ENCODE measurements at regions not wholly inside any gene's neighbourhood (a gene's known extent, or its start where the extent isn't known, plus 50 kb on each side); places are given as distances from the start of the nearest gene placed in this dataset.

DNA sequence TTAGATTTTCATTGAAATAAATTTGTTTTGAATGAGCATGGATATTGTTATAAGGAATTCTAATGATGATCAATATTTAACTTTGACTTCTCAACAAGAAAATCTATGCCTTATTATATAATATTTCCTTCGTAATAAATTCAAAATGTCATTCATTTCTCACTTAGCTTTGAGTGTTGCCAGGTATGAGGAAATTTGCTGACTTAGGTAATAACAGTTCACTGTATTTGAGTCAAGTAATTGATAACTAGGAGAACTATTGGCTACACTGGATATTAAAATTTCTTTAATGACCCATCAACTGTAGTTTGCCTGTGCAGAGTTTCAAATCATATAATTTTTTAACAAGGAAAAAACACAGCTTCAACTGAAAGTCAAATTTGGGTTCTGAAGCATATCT lies 746.6 kb downstream of the SLITRK5 start:
- H3K4me3 ChIP-seq = no peak overlapping the region
- TF ChIP-seq, protein P1, sequence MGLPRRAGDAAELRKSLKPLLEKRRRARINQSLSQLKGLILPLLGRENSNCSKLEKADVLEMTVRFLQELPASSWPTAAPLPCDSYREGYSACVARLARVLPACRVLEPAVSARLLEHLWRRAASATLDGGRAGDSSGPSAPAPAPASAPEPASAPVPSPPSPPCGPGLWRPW (IDR thresholded peaks at IDR 0.05) = no peak
- peak; percentile 51 for TF ChIP-seq MAFK (IDR thresholded peaks at IDR 0.05; ENCODE audit: partially characterized antibody)
- H3K4me1 ChIP-seq = no peaks in the 10 kb centered on the region
- CTCF ChIA-PET = no interaction called here
- FAIRE-seq (no peak), ATAC-seq (no peak), DNase-seq (ENCODE audit: low read depth in 1 of 2, low spot score in 1 of 2) (no peak)
- no peaks in the 10 kb centered on the region for H3K9me3 ChIP-seq
- no peak overlapping the region for H3K4me2 ChIP-seq
- H3K27ac ChIP-seq = no peak overlapping the region
- POLR2A ChIA-PET = no interaction called here
- WGBS (ENCODE audit: missing lambda C conversion rate) = 41% methylated on average over 1 of the region's 1 CpG

DNA sequence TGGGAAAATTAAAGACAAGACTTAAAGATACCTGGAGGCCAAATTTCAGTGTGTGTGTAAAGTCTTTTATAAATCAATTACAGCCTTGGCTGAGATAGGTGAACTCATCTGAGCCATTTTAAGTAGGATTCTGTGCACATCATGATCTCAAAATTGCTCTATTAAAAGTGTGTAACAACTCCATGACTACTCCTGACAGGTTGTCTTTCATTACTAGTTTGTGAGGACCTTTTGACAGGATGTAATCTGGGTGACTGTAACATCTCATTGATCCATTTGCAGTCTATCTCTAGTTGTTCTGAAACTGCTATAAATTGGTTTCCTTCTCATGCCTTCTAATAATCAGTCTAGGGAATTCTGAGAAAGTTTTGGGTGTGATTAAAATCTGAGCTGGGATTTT lies 753.3 kb downstream of the SLITRK5 start:
- FAIRE-seq = no peak
- ChIA-PET POLR2A (no interaction called here), CTCF (no interaction called here)
- Histone ChIP-seq H3K4me2 (no peak overlapping the region), H3K4me3 (no peak overlapping the region), H3K27ac (no peak overlapping the region), H3K9me3 (no peaks in the 10 kb centered on the region), H3K4me1 (no peaks in the 10 kb centered on the region)
- DNase-seq (ENCODE audit: low read depth in 1 of 2, low spot score in 1 of 2) = no peak
- ATAC-seq = no peak
- TF ChIP-seq, protein P2, sequence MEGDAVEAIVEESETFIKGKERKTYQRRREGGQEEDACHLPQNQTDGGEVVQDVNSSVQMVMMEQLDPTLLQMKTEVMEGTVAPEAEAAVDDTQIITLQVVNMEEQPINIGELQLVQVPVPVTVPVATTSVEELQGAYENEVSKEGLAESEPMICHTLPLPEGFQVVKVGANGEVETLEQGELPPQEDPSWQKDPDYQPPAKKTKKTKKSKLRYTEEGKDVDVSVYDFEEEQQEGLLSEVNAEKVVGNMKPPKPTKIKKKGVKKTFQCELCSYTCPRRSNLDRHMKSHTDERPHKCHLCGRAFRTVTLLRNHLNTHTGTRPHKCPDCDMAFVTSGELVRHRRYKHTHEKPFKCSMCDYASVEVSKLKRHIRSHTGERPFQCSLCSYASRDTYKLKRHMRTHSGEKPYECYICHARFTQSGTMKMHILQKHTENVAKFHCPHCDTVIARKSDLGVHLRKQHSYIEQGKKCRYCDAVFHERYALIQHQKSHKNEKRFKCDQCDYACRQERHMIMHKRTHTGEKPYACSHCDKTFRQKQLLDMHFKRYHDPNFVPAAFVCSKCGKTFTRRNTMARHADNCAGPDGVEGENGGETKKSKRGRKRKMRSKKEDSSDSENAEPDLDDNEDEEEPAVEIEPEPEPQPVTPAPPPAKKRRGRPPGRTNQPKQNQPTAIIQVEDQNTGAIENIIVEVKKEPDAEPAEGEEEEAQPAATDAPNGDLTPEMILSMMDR (IDR thresholded peaks at IDR 0.05) = no peak
- TF ChIP-seq, protein P3, sequence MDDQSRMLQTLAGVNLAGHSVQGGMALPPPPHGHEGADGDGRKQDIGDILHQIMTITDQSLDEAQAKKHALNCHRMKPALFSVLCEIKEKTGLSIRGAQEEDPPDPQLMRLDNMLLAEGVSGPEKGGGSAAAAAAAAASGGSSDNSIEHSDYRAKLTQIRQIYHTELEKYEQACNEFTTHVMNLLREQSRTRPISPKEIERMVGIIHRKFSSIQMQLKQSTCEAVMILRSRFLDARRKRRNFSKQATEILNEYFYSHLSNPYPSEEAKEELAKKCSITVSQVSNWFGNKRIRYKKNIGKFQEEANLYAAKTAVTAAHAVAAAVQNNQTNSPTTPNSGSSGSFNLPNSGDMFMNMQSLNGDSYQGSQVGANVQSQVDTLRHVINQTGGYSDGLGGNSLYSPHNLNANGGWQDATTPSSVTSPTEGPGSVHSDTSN (IDR thresholded peaks at IDR 0.05) = no peak
- TF ChIP-seq CHD2 (IDR thresholded peaks at IDR 0.05; ENCODE audit: low read length, partially characterized antibody) = no peak
- no peak for TF ChIP-seq JUNB (IDR thresholded peaks at IDR 0.05)
- no peak for TF ChIP-seq POLR2A (IDR thresholded peaks at IDR 0.05; ENCODE audit: low read length)
- TF ChIP-seq, protein P4, sequence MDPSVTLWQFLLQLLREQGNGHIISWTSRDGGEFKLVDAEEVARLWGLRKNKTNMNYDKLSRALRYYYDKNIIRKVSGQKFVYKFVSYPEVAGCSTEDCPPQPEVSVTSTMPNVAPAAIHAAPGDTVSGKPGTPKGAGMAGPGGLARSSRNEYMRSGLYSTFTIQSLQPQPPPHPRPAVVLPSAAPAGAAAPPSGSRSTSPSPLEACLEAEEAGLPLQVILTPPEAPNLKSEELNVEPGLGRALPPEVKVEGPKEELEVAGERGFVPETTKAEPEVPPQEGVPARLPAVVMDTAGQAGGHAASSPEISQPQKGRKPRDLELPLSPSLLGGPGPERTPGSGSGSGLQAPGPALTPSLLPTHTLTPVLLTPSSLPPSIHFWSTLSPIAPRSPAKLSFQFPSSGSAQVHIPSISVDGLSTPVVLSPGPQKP (IDR thresholded peaks at IDR 0.05; ENCODE audit: low read depth, low read length) = no peak
- TF ChIP-seq SMC3 (IDR thresholded peaks at IDR 0.05) = no peak
- TF ChIP-seq EHF (CRISPR knock-in tag; IDR thresholded peaks at IDR 0.05) = no peak
- TF ChIP-seq, protein P5, sequence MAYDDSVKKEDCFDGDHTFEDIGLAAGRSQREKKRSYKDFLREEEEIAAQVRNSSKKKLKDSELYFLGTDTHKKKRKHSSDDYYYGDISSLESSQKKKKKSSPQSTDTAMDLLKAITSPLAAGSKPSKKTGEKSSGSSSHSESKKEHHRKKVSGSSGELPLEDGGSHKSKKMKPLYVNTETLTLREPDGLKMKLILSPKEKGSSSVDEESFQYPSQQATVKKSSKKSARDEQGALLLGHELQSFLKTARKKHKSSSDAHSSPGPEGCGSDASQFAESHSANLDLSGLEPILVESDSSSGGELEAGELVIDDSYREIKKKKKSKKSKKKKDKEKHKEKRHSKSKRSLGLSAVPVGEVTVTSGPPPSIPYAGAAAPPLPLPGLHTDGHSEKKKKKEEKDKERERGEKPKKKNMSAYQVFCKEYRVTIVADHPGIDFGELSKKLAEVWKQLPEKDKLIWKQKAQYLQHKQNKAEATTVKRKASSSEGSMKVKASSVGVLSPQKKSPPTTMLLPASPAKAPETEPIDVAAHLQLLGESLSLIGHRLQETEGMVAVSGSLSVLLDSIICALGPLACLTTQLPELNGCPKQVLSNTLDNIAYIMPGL (CRISPR knock-in tag; IDR thresholded peaks at IDR 0.05; ENCODE audit: borderline replicate concordance) = no peak
- no peak for TF ChIP-seq RFX5 (IDR thresholded peaks at IDR 0.05)
- TF ChIP-seq MAFK (IDR thresholded peaks at IDR 0.05; ENCODE audit: partially characterized antibody) = no peak

DNA sequence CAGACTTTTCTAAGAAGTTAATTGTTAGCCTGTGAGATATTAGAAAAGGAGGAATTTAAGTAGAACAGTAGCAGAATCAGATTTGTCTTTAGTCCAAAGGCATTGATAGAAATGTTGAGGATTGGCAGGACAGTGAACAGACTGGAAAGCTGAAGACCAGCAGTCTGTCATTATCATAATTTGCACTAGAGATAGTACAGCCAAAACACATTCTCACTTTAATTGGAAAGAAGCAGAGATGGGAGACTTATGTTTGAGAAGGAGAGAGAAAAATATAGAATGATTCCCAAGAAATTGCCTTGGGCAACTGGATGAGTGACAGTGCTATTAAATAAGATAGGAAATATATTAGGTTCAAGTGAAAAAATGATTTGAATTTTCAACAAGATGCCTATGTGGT lies 755.5 kb downstream of the SLITRK5 start:
- FAIRE-seq = no peak
- no peak for DNase-seq (ENCODE audit: low read depth in 1 of 2, low spot score in 1 of 2)
- Histone ChIP-seq H3K27ac (no peak overlapping the region), H3K9me3 (no peaks in the 10 kb centered on the region), H3K4me2 (no peak overlapping the region), H3K4me1 (no peaks in the 10 kb centered on the region), H3K4me3 (no peak overlapping the region)
- no peak for ATAC-seq
- TF ChIP-seq POLR2AphosphoS2 (conservative IDR thresholded peaks at IDR 0.05; ENCODE audit: low read length) = no peak
- no peak for TF ChIP-seq HOXB5 (CRISPR knock-in tag; IDR thresholded peaks at IDR 0.05)
- no peak for TF ChIP-seq CBX2 (IDR thresholded peaks at IDR 0.05; ENCODE audit: borderline replicate concordance, low read depth)
- no peak for TF ChIP-seq RAD21 (conservative IDR thresholded peaks at IDR 0.05 in 1 of 2, IDR thresholded peaks at IDR 0.05 in 1 of 2)
- no peak for TF ChIP-seq EHF (CRISPR knock-in tag; IDR thresholded peaks at IDR 0.05)
- no peak for TF ChIP-seq KDM5A (IDR thresholded peaks at IDR 0.05)
- TF ChIP-seq, protein P2 (IDR thresholded peaks at IDR 0.05) = no peak
- no peak for TF ChIP-seq NFE2L2 (conservative IDR thresholded peaks at IDR 0.05; ENCODE audit: low read length)
- no peak for TF ChIP-seq ZC3H11A (IDR thresholded peaks at IDR 0.05)
- no peak for TF ChIP-seq TFCP2L1 (CRISPR knock-in tag; IDR thresholded peaks at IDR 0.05)
- no peak for TF ChIP-seq SMC3 (IDR thresholded peaks at IDR 0.05)
- TF ChIP-seq, protein P1 (IDR thresholded peaks at IDR 0.05) = no peak
- POLR2A ChIA-PET = no interaction called here
- CTCF ChIA-PET = interaction anchor here (0.7 kb wide), 1 partner anchor 1341 kb away, joined by 3 read pairs; no protein-coding TSS in a partner anchor
